Stimulated activated CD8-positive, alpha-beta memory T cell treated with anti-CD3 and anti-CD28 coated beads, Interleukin-12 subunit alpha, Interleukin-12 subunit beta, amount 100 ng/mL, for 4 hours (primary cell): ENCODE measurements at regions not wholly inside any gene's neighbourhood (a gene's known extent, or its start where the extent isn't known, plus 50 kb on each side); places are given as distances from the start of the nearest gene placed in this dataset.

ENCODE experiments used
- DNase-seq: peaks from one replicate; pipeline ENCODE4 v3.0.0-alpha.2; 2020; ENCODE audit warnings: low read depth

GRCh38 chr10:24010436-24010970, 198.4 kb upstream of the KIAA1217 start:
- no peak for DNase-seq

GRCh38 chr10:24012249-24012803, 196.6 kb upstream of the KIAA1217 start:
- DNase-seq: no peak

- DNase-seq: no peak
Measured at GRCh38 chr10:24027107-24027506, 181.8 kb upstream of the KIAA1217 start.

GRCh38 chr10:24034571-24034970, 174.4 kb upstream of the KIAA1217 start:
- no peak for DNase-seq

- no peak for DNase-seq
Measured at GRCh38 chr10:24035761-24036160, 173.2 kb upstream of the KIAA1217 start.

- no peak for DNase-seq
Measured at GRCh38 chr10:24039315-24039714, 169.6 kb upstream of the KIAA1217 start.

GRCh38 chr10:24039897-24040296, 169.0 kb upstream of the KIAA1217 start:
- DNase-seq: no peak

GRCh38 chr10:24041034-24041433, 167.9 kb upstream of the KIAA1217 start:
- no peak for DNase-seq

GRCh38 chr10:24041834-24042233, 167.1 kb upstream of the KIAA1217 start:
- no peak for DNase-seq

GRCh38 chr10:24042884-24043283, 166.1 kb upstream of the KIAA1217 start:
- DNase-seq: no peak

- DNase-seq: no peak
Measured at GRCh38 chr10:24046060-24046459, 162.9 kb upstream of the KIAA1217 start.

GRCh38 chr10:24047176-24047575, 161.8 kb upstream of the KIAA1217 start:
- DNase-seq: no peak

GRCh38 chr10:24054421-24054820, 154.5 kb upstream of the KIAA1217 start:
- DNase-seq: no peak

GRCh38 chr10:24080207-24080606, 128.7 kb upstream of the KIAA1217 start:
- DNase-seq: no peak

GRCh38 chr10:24086296-24087086, 122.4 kb upstream of the KIAA1217 start:
- no peak for DNase-seq

GRCh38 chr10:24091256-24091655, 117.7 kb upstream of the KIAA1217 start:
- no peak for DNase-seq

- DNase-seq: no peak
Measured at GRCh38 chr10:24096281-24096680, 112.7 kb upstream of the KIAA1217 start.

GRCh38 chr10:24097751-24098207, 111.2 kb upstream of the KIAA1217 start:
- no peak for DNase-seq

- no peak for DNase-seq
Measured at GRCh38 chr10:24104895-24105294, 104.0 kb upstream of the KIAA1217 start.

GRCh38 chr10:24113901-24114300, 95.0 kb upstream of the KIAA1217 start:
- DNase-seq: no peak

- DNase-seq: no peak
Measured at GRCh38 chr10:24114556-24114955, 94.4 kb upstream of the KIAA1217 start.

GRCh38 chr10:24115403-24115802, 93.5 kb upstream of the KIAA1217 start:
- DNase-seq: no peak

- DNase-seq: no peak
Measured at GRCh38 chr10:24118246-24118645, 90.7 kb upstream of the KIAA1217 start.

- no peak for DNase-seq
Measured at GRCh38 chr10:24119896-24120295, 89.0 kb upstream of the KIAA1217 start.
